ENCODE measurements at regions not wholly inside any gene's neighbourhood (a gene's known extent, or its start where the extent isn't known, plus 50 kb on each side); places are given as distances from the start of the nearest gene placed in this dataset.

- Mint-ChIP-seq H3K36me3 (no peaks in the 10 kb centered on the region), H3K27ac (no peak overlapping the region), H3K9me3 (no peaks in the 10 kb centered on the region)
- no peak for DNase-seq (ENCODE audit: low spot score in 2 of 2)
- ATAC-seq = peak in 1 of 2 donors; percentile 34
Measured at GRCh38 chr12:66066137-66066928, 64.2 kb downstream of the LLPH start.

GRCh38 chr12:66065641-66066136 lies 64.9 kb downstream of the LLPH start:
- H3K9me3 Mint-ChIP-seq = no peaks in the 10 kb centered on the region
- no peaks in the 10 kb centered on the region for H3K36me3 Mint-ChIP-seq
- ATAC-seq (no peak), DNase-seq (ENCODE audit: low spot score in 2 of 2) (no peak)
- H3K27ac Mint-ChIP-seq = no peak overlapping the region

- Mint-ChIP-seq H3K36me3 (no peaks in the 10 kb centered on the region), H3K27ac (no peak overlapping the region), H3K9me3 (no peaks in the 10 kb centered on the region)
- DNase-seq (ENCODE audit: low spot score in 2 of 2) = no peak
- ATAC-seq = no peak
Measured at GRCh38 chr12:66065150-66065549, 65.4 kb downstream of the LLPH start.

- no peaks in the 10 kb centered on the region for H3K9me3 Mint-ChIP-seq
- no peaks in the 10 kb centered on the region for H3K36me3 Mint-ChIP-seq
- ATAC-seq = no peak
- DNase-seq (ENCODE audit: low spot score in 2 of 2) = no peak
- no peak overlapping the region for H3K27ac Mint-ChIP-seq
Measured at GRCh38 chr12:66063916-66064315, 66.6 kb downstream of the LLPH start.

- H3K27ac Mint-ChIP-seq = no peak overlapping the region
- no peak for ATAC-seq
- H3K36me3 Mint-ChIP-seq = no peaks in the 10 kb centered on the region
- H3K9me3 Mint-ChIP-seq = no peaks in the 10 kb centered on the region
- no peak for DNase-seq (ENCODE audit: low spot score in 2 of 2)
Measured at GRCh38 chr12:66062290-66062625, 68.3 kb downstream of the LLPH start.

GRCh38 chr12:66061557-66062289 lies 68.8 kb downstream of the LLPH start:
- ATAC-seq (no peak), DNase-seq (ENCODE audit: low spot score in 2 of 2) (no peak)
- no peaks in the 10 kb centered on the region for H3K9me3 Mint-ChIP-seq
- H3K27ac Mint-ChIP-seq = no peak overlapping the region
- no peaks in the 10 kb centered on the region for H3K36me3 Mint-ChIP-seq

GRCh38 chr12:66061076-66061475 lies 69.5 kb downstream of the LLPH start:
- Mint-ChIP-seq H3K27ac (no peak overlapping the region), H3K9me3 (no peaks in the 10 kb centered on the region), H3K36me3 (no peaks in the 10 kb centered on the region)
- no peak for ATAC-seq
- DNase-seq (ENCODE audit: low spot score in 2 of 2) = no peak

- Mint-ChIP-seq H3K9me3 (no peaks in the 10 kb centered on the region), H3K36me3 (no peaks in the 10 kb centered on the region), H3K27ac (no peak overlapping the region)
- no peak for DNase-seq (ENCODE audit: low spot score in 2 of 2)
- ATAC-seq = no peak
Measured at GRCh38 chr12:66060163-66060907, 70.2 kb downstream of the LLPH start.

- Mint-ChIP-seq H3K9me3 (no peaks in the 10 kb centered on the region), H3K27ac (no peak overlapping the region), H3K36me3 (no peaks in the 10 kb centered on the region)
- ATAC-seq = no peak
- no peak for DNase-seq (ENCODE audit: low spot score in 2 of 2)
Measured at GRCh38 chr12:66059666-66060065, 70.9 kb downstream of the LLPH start.

- no peak overlapping the region for H3K27ac Mint-ChIP-seq
- ATAC-seq = no peak
Measured at GRCh38 chr12:66058554-66058953, 72.0 kb downstream of the LLPH start.

GRCh38 chr12:66055837-66056319 lies 74.7 kb downstream of the LLPH start:
- Mint-ChIP-seq H3K36me3 (no peaks in the 10 kb centered on the region), H3K9me3 (no peaks in the 10 kb centered on the region), H3K27ac (no peak overlapping the region)
- DNase-seq (ENCODE audit: low spot score in 2 of 2) = no peak
- ATAC-seq = peak in 1 of 2 donors; percentile 70

More at GRCh38 chr12:66058554-66058953, 72.0 kb downstream of the LLPH start:
- Mint-ChIP-seq H3K9me3 (no peaks in the 10 kb centered on the region), H3K36me3 (no peaks in the 10 kb centered on the region)
- no peak for DNase-seq (ENCODE audit: low spot score in 2 of 2)

- ATAC-seq = no peak
- no peak for DNase-seq (ENCODE audit: low spot score in 2 of 2)
- Mint-ChIP-seq H3K36me3 (no peaks in the 10 kb centered on the region), H3K9me3 (no peaks in the 10 kb centered on the region), H3K27ac (no peak overlapping the region)
Measured at GRCh38 chr12:66052988-66053615, 77.4 kb downstream of the LLPH start.

- no peak overlapping the region for H3K27ac Mint-ChIP-seq
- DNase-seq (ENCODE audit: low spot score in 2 of 2) (no peak), ATAC-seq (no peak)
- H3K36me3 Mint-ChIP-seq = no peaks in the 10 kb centered on the region
- no peaks in the 10 kb centered on the region for H3K9me3 Mint-ChIP-seq
Measured at GRCh38 chr12:66051361-66051760, 79.2 kb downstream of the LLPH start.

GRCh38 chr12:66050610-66051009 lies 79.9 kb downstream of the LLPH start:
- ATAC-seq = no peak
- H3K36me3 Mint-ChIP-seq = no peaks in the 10 kb centered on the region
- no peak for DNase-seq (ENCODE audit: low spot score in 2 of 2)
- H3K9me3 Mint-ChIP-seq = no peaks in the 10 kb centered on the region
- no peak overlapping the region for H3K27ac Mint-ChIP-seq

- H3K9me3 Mint-ChIP-seq = no peaks in the 10 kb centered on the region
- H3K36me3 Mint-ChIP-seq = no peaks in the 10 kb centered on the region
- no peak for DNase-seq (ENCODE audit: low spot score in 2 of 2)
- no peak overlapping the region for H3K27ac Mint-ChIP-seq
- no peak for ATAC-seq
Measured at GRCh38 chr12:66050283-66050576, 80.3 kb downstream of the LLPH start.

- Mint-ChIP-seq H3K36me3 (no peaks in the 10 kb centered on the region), H3K27ac (no peak overlapping the region), H3K9me3 (no peaks in the 10 kb centered on the region)
- no peak for ATAC-seq
- no peak for DNase-seq (ENCODE audit: low spot score in 2 of 2)
Measured at GRCh38 chr12:66049538-66050282, 80.8 kb downstream of the LLPH start.

Measured in activated naive CD4-positive, alpha-beta T cell treated with anti-CD3 and anti-CD28 coated beads, Interleukin-2, amount 50 U/mL, for 72 hours (primary cell).